GM18868 (cell line): ENCODE measurements at regions not wholly inside any gene's neighbourhood (a gene's known extent, or its start where the extent isn't known, plus 50 kb on each side); places are given as distances from the start of the nearest gene placed in this dataset.

ENCODE experiments used
- ATAC-seq: cut with Tn5 transposase; IDR thresholded peaks from one replicate; pipeline ENCODE4 v1.9.1; 2021; ENCODE audit warnings: mild to moderate bottlenecking, moderate library complexity; ENCODE audit not compliant: unreplicated experiment

- no peak for ATAC-seq
Observed at GRCh38 chr9:88691811-88692210, 156.8 kb downstream of the NXNL2 start.

GRCh38 chr9:88692827-88693226, 157.8 kb downstream of the NXNL2 start:
- peak; percentile 84 for ATAC-seq

GRCh38 chr9:88694625-88695024, 159.6 kb downstream of the NXNL2 start:
- ATAC-seq = no peak

- ATAC-seq = no peak
Observed at GRCh38 chr9:88696501-88696900, 161.5 kb downstream of the NXNL2 start.

GRCh38 chr9:88697764-88698432, 162.9 kb downstream of the NXNL2 start:
- ATAC-seq = no peak

- no peak for ATAC-seq
Observed at GRCh38 chr9:88702985-88703384, 168.0 kb downstream of the NXNL2 start.

GRCh38 chr9:88706193-88707113, 171.5 kb downstream of the NXNL2 start:
- no peak for ATAC-seq

- ATAC-seq = no peak
Observed at GRCh38 chr9:88710449-88710848, 175.5 kb downstream of the NXNL2 start.

GRCh38 chr9:88711719-88712118, 176.7 kb downstream of the NXNL2 start:
- no peak for ATAC-seq

- ATAC-seq = no peak
Observed at GRCh38 chr9:88712484-88712883, 177.5 kb downstream of the NXNL2 start.

- no peak for ATAC-seq
Observed at GRCh38 chr9:88713010-88713409, 178.0 kb downstream of the NXNL2 start.

- ATAC-seq = no peak
Observed at GRCh38 chr9:88716596-88717290, 181.8 kb downstream of the NXNL2 start.

- ATAC-seq = no peak
Observed at GRCh38 chr9:88721025-88721424, 186.0 kb downstream of the NXNL2 start.

GRCh38 chr9:88721495-88722279, 186.7 kb downstream of the NXNL2 start:
- ATAC-seq = no peak

GRCh38 chr9:88722753-88723152, 187.8 kb downstream of the NXNL2 start:
- ATAC-seq = no peak

GRCh38 chr9:88723751-88724150, 188.8 kb downstream of the NXNL2 start:
- no peak for ATAC-seq

GRCh38 chr9:88724331-88724730, 189.4 kb downstream of the NXNL2 start:
- ATAC-seq = no peak

GRCh38 chr9:88725300-88726019, 190.5 kb downstream of the NXNL2 start:
- no peak for ATAC-seq

- no peak for ATAC-seq
Observed at GRCh38 chr9:88726803-88727202, 191.8 kb downstream of the NXNL2 start.

- ATAC-seq = no peak
Observed at GRCh38 chr9:88730780-88731179, 195.8 kb downstream of the NXNL2 start.
